Karpas-422 (cell line): ENCODE measurements at regions not wholly inside any gene's neighbourhood (a gene's known extent, or its start where the extent isn't known, plus 50 kb on each side); places are given as distances from the start of the nearest gene placed in this dataset.
"Not testable (repeated sequence)": the region's sequence is repeated elsewhere in the genome, so short reads cannot be mapped to it uniquely, and the experiment has no call there.

Experiments used
- DNase-seq: peaks from one replicate; pipeline ENCODE4 v3.0.0-alpha.2; 2015
- H2AFZ ChIP-seq: fragments of 200-600 bp; sonication (generic); 2 replicates; pipeline ENCODE4 v1.6.1; 2014; ENCODE audit warnings: antibody characterized with exemption, low read length, mixed read lengths
- H3K27ac ChIP-seq: fragments of 200-600 bp; sonication (generic); 2 replicates; pipeline ENCODE4 v1.5.1; 2014; ENCODE audit warnings: mild to moderate bottlenecking, low read length, moderate library complexity
- H3K27me3 ChIP-seq: fragments of 200-600 bp; sonication (generic); 2 replicates; pipeline ENCODE4 v1.6.1; 2014; ENCODE audit warnings: low read length, mixed read lengths
- H3K36me3 ChIP-seq: fragments of 200-600 bp; sonication (generic); 2 replicates; pipeline ENCODE4 v1.6.1; 2014; ENCODE audit warnings: low read length, mixed read lengths; ENCODE audit not compliant: insufficient read depth
- H3K4me1 ChIP-seq: fragments of 200-600 bp; sonication (generic); 2 replicates; pipeline ENCODE4 v1.6.1; 2014; ENCODE audit warnings: mild to moderate bottlenecking, low read length, mixed read lengths
- H3K4me2 ChIP-seq: fragments of 200-600 bp; sonication (generic); 2 replicates; pipeline ENCODE4 v1.6.1; 2014; ENCODE audit warnings: low read length, low read depth, mild to moderate bottlenecking; ENCODE audit not compliant: poor library complexity, severe bottlenecking
- H3K4me3 ChIP-seq: fragments of 200-600 bp; sonication (generic); 2 replicates; pipeline ENCODE4 v1.5.1; 2014; ENCODE audit warnings: mild to moderate bottlenecking, antibody characterized with exemption, low read length, mixed read lengths
- H3K79me2 ChIP-seq: fragments of 200-600 bp; sonication (generic); 2 replicates; pipeline ENCODE4 v1.6.1; 2014; ENCODE audit warnings: mild to moderate bottlenecking, low read length, mixed read lengths
- H3K9ac ChIP-seq: fragments of 200-600 bp; sonication (generic); 2 replicates; pipeline ENCODE4 v1.6.0; 2014; ENCODE audit warnings: low read length
- H3K9me2 ChIP-seq: fragments of 200-600 bp; sonication (generic), shearing (Covaris generic); replicated peaks from 2 replicates; pipeline ENCODE4 v1.6.0; 2014; ENCODE audit warnings: mild to moderate bottlenecking, low read length, moderate library complexity; ENCODE audit not compliant: insufficient read depth
- H3K9me3 ChIP-seq: fragments of 300-700, 200-600 bp; sonication (generic); 2 replicates; pipeline ENCODE4 v1.6.1; 2014; ENCODE audit warnings: low read length, mixed read lengths
- H4K20me1 ChIP-seq: fragments of 200-600 bp; sonication (generic); 2 replicates; pipeline ENCODE4 v1.6.1; 2014; ENCODE audit warnings: mild to moderate bottlenecking, antibody characterized with exemption, low read length, low read depth; ENCODE audit not compliant: insufficient read depth

- DNase-seq, H3K9me3 ChIP-seq: not testable (repeated sequence)
Measured at GRCh38 chr13:22955147-22955546, 225.6 kb upstream of the SGCG start.

GRCh38 chr13:22956456-22957115 is 224.2 kb upstream of the SGCG start:
- not testable (repeated sequence) for H3K4me2 ChIP-seq, H3K79me2 ChIP-seq, H3K9ac ChIP-seq, H3K27me3 ChIP-seq, H3K36me3 ChIP-seq, H2AFZ ChIP-seq, DNase-seq, H3K9me2 ChIP-seq, H4K20me1 ChIP-seq, H3K9me3 ChIP-seq, H3K27ac ChIP-seq, H3K4me3 ChIP-seq, H3K4me1 ChIP-seq

More at GRCh38 chr13:22955147-22955546, 225.6 kb upstream of the SGCG start:
- not testable (repeated sequence) for H3K27me3 ChIP-seq, H2AFZ ChIP-seq, H4K20me1 ChIP-seq, H3K4me2 ChIP-seq, H3K9ac ChIP-seq, H3K79me2 ChIP-seq, H3K4me1 ChIP-seq, H3K9me2 ChIP-seq, H3K36me3 ChIP-seq, H3K27ac ChIP-seq, H3K4me3 ChIP-seq

GRCh38 chr13:22959859-22960258 is 220.9 kb upstream of the SGCG start:
- H3K4me3 ChIP-seq, H3K36me3 ChIP-seq, H3K79me2 ChIP-seq, H3K27me3 ChIP-seq, DNase-seq, H3K27ac ChIP-seq, H2AFZ ChIP-seq, H3K9ac ChIP-seq, H3K9me3 ChIP-seq, H3K4me2 ChIP-seq, H3K4me1 ChIP-seq, H4K20me1 ChIP-seq, H3K9me2 ChIP-seq: not testable (repeated sequence)

GRCh38 chr13:22960827-22961226 is 220.0 kb upstream of the SGCG start:
- no peak for DNase-seq
- Histone ChIP-seq H3K9ac (no peak overlapping the region), H2AFZ (no peak overlapping the region), H3K27me3 (no peaks in the 10 kb centered on the region), H3K4me3 (no peak overlapping the region), H3K79me2 (no peaks in the 10 kb centered on the region), H3K36me3 (no peaks in the 10 kb centered on the region), H3K27ac (no peak overlapping the region), H3K4me1 (no peaks in the 10 kb centered on the region), H4K20me1 (no peaks in the 10 kb centered on the region), H3K4me2 (no peak overlapping the region), H3K9me3 (no peaks in the 10 kb centered on the region), H3K9me2 (no peaks in the 10 kb centered on the region)

- H3K9me2 ChIP-seq, H3K9ac ChIP-seq, H3K4me3 ChIP-seq, H3K27me3 ChIP-seq, H3K36me3 ChIP-seq, H2AFZ ChIP-seq, H3K4me1 ChIP-seq, H3K27ac ChIP-seq, H3K4me2 ChIP-seq, H4K20me1 ChIP-seq, H3K9me3 ChIP-seq, DNase-seq, H3K79me2 ChIP-seq: not testable (repeated sequence)
Measured at GRCh38 chr13:22961342-22961741, 219.4 kb upstream of the SGCG start.

GRCh38 chr13:22961835-22962537 is 218.8 kb upstream of the SGCG start:
- Histone ChIP-seq H3K9ac (no peak overlapping the region), H3K9me3 (no peaks in the 10 kb centered on the region), H3K79me2 (no peaks in the 10 kb centered on the region), H3K36me3 (no peaks in the 10 kb centered on the region), H3K4me1 (no peaks in the 10 kb centered on the region), H3K9me2 (no peaks in the 10 kb centered on the region), H3K27ac (no peak overlapping the region), H4K20me1 (no peaks in the 10 kb centered on the region), H2AFZ (no peak overlapping the region), H3K4me2 (no peak overlapping the region), H3K27me3 (no peaks in the 10 kb centered on the region), H3K4me3 (no peak overlapping the region)
- DNase-seq, result no peak

GRCh38 chr13:22963384-22964053 is 217.3 kb upstream of the SGCG start:
- H3K9me2 ChIP-seq, result not testable (repeated sequence)

GRCh38 chr13:22964245-22964966 is 216.4 kb upstream of the SGCG start:
- H3K4me2 ChIP-seq, result no peak overlapping the region
- no peaks in the 10 kb centered on the region for H3K27me3 ChIP-seq
- H3K36me3 ChIP-seq, result no peaks in the 10 kb centered on the region
- no peak overlapping the region for H3K4me3 ChIP-seq
- no peaks in the 10 kb centered on the region for H3K9me3 ChIP-seq
- no peak for DNase-seq
- H3K27ac ChIP-seq, result no peak overlapping the region
- H4K20me1 ChIP-seq, result no peaks in the 10 kb centered on the region
- H2AFZ ChIP-seq, result no peak overlapping the region
- H3K79me2 ChIP-seq, result no peaks in the 10 kb centered on the region
- no peak overlapping the region for H3K9ac ChIP-seq
- no peaks in the 10 kb centered on the region for H3K9me2 ChIP-seq
- H3K4me1 ChIP-seq, result no peaks in the 10 kb centered on the region

More at GRCh38 chr13:22963384-22964053, 217.3 kb upstream of the SGCG start:
- not testable (repeated sequence) for H3K4me3 ChIP-seq, H3K36me3 ChIP-seq, H3K27ac ChIP-seq, DNase-seq, H3K4me1 ChIP-seq, H3K79me2 ChIP-seq, H3K4me2 ChIP-seq, H3K27me3 ChIP-seq, H4K20me1 ChIP-seq, H3K9me3 ChIP-seq, H2AFZ ChIP-seq, H3K9ac ChIP-seq
